ENCODE measurements at regions not wholly inside any gene's neighbourhood (a gene's known extent, or its start where the extent isn't known, plus 50 kb on each side); places are given as distances from the start of the nearest gene placed in this dataset.

DNA sequence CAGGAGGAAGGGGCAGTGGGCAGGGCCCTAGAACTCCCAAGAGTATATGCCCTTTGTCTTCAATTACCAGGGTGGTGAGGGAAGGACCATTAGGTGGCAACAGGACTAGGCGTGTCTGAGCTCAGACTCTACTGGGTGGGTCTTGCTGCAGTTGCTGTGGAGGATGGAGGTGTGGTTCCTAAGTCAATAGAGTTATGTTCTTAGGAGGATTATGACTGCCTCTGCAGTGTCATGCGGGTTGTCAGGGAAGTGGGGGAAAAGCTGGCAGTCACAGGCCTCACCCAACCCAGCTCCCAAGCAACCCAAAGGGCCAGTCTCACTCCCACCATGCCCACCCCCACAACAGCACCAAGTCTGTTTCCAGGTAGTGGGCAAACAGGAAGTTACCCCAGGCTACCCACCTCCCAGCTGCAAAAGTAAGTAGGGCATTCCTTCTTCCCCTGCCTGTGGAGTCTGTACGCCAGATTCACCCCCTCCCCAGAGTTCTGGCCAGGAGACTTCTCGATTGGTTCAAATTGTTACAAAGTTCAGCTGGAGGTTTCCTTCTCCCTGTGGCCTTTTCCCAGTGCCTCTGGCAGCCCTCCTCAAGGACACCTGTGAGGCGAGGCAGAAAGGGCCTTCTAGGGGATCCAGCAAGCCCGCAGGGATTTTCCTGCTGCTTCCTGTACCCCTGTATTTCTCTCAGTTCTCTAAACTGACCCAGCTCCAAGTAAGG, 145.3 kb downstream of the HINT1 start:
- Histone ChIP-seq H3K36me3 (ENCODE audit: low read depth) (no peaks in the 10 kb centered on the region), H2AFZ (no peak overlapping the region), H3K4me2 (ENCODE audit: unreplicated experiment) (no peak overlapping the region), H3K9ac (no peak overlapping the region), H3K79me2 (ENCODE audit: insufficient read depth) (no peaks in the 10 kb centered on the region), H3K27me3 (replicated peaks; ENCODE audit: insufficient read depth) (no peaks in the 10 kb centered on the region), H3F3A (ENCODE audit: insufficient read depth) (no peaks in the 10 kb centered on the region), H3K4me1 (ENCODE audit: insufficient read depth) (no peaks in the 10 kb centered on the region), H3K27ac (no peak overlapping the region), H3K9me2 (ENCODE audit: insufficient read depth) (no peaks in the 10 kb centered on the region), H4K20me1 (ENCODE audit: insufficient read depth) (no peaks in the 10 kb centered on the region), H3K4me3 (no peak overlapping the region), H3K9me3 (ENCODE audit: low read depth) (no peaks in the 10 kb centered on the region)
- in situ Hi-C loops (cut with MboI) = no loop called here
- DNase-seq = no peak
- WGBS, 2 experiments (ENCODE audit: low coverage in 1 of 2, low lambda C conversion rate in 2 of 2, missing lambda C conversion rate in 2 of 2) = 33 to 45% methylated on average over 6 of the region's 6 CpGs
- TF ChIP-seq EZH2phosphoT487 (IDR thresholded peaks at IDR 0.05; ENCODE audit: insufficient read depth, low read depth) (no peak), EZH2 (IDR thresholded peaks at IDR 0.05; ENCODE audit: insufficient read depth, poor library complexity, severe bottlenecking) (no peak)

GRCh38 chr5:131019111-131019510, 145.9 kb downstream of the HINT1 start:
- 0 to 18% methylated on average over 1 of the region's 1 CpG for WGBS, 2 experiments (ENCODE audit: low coverage in 1 of 2, low lambda C conversion rate in 2 of 2, missing lambda C conversion rate in 2 of 2)
- Histone ChIP-seq H3K4me3 (no peak overlapping the region), H3K27ac (no peak overlapping the region), H4K20me1 (ENCODE audit: insufficient read depth) (no peaks in the 10 kb centered on the region), H3K9ac (no peak overlapping the region), H3K9me2 (ENCODE audit: insufficient read depth) (no peaks in the 10 kb centered on the region), H3F3A (ENCODE audit: insufficient read depth) (no peaks in the 10 kb centered on the region), H3K27me3 (replicated peaks; ENCODE audit: insufficient read depth) (no peaks in the 10 kb centered on the region), H3K4me2 (ENCODE audit: unreplicated experiment) (no peak overlapping the region), H3K9me3 (ENCODE audit: low read depth) (no peaks in the 10 kb centered on the region), H3K79me2 (ENCODE audit: insufficient read depth) (no peaks in the 10 kb centered on the region), H3K4me1 (ENCODE audit: insufficient read depth) (no peaks in the 10 kb centered on the region), H3K36me3 (ENCODE audit: low read depth) (no peaks in the 10 kb centered on the region), H2AFZ (no peak overlapping the region)
- TF ChIP-seq EZH2phosphoT487 (IDR thresholded peaks at IDR 0.05; ENCODE audit: insufficient read depth, low read depth) (no peak), EZH2 (IDR thresholded peaks at IDR 0.05; ENCODE audit: insufficient read depth, poor library complexity, severe bottlenecking) (no peak)
- DNase-seq = no peak
- in situ Hi-C loops (cut with MboI) = no loop called here

DNA sequence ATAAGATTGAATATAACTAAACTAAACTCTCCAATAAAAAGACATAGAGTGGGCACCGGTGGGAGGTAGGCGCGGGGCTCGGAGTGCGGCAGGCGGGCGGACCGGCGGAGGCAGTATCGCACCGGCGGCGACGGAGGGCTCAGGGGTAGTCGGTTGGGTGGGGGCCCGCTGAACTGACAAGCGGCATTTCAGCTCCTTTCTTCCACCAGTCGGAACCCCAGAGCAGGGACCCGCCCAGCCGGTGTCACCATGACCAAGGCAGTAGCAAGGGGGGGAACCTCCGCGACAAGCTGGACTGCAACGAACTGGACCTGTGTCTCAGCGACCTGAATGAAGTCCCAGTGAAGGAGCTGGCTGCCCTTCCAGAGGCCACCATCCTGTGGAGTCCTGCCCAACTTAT, 156.7 kb downstream of the HINT1 start:
- in situ Hi-C loops (cut with MboI) = no loop called here
- 64 to 77% methylated on average over 23 to 24 of the region's 24 CpGs for WGBS, 2 experiments (ENCODE audit: low coverage in 1 of 2, low lambda C conversion rate in 2 of 2, missing lambda C conversion rate in 2 of 2)

GRCh38 chr5:131005963-131006684, 158.9 kb downstream of the HINT1 start:
- 2 to 7% methylated on average over 3 of the region's 3 CpGs for WGBS, 2 experiments (ENCODE audit: low coverage in 1 of 2, low lambda C conversion rate in 2 of 2, missing lambda C conversion rate in 2 of 2)
- Histone ChIP-seq H3K9me3 (ENCODE audit: low read depth) (no peaks in the 10 kb centered on the region), H3K4me1 (ENCODE audit: insufficient read depth) (no peaks in the 10 kb centered on the region), H3K27me3 (replicated peaks; ENCODE audit: insufficient read depth) (no peaks in the 10 kb centered on the region), H3K79me2 (ENCODE audit: insufficient read depth) (no peaks in the 10 kb centered on the region), H3K27ac (no peak overlapping the region), H4K20me1 (ENCODE audit: insufficient read depth) (no peaks in the 10 kb centered on the region), H3K4me3 (no peak overlapping the region), H3K9me2 (ENCODE audit: insufficient read depth) (no peaks in the 10 kb centered on the region), H3K9ac (no peak overlapping the region), H3K4me2 (ENCODE audit: unreplicated experiment) (no peak overlapping the region), H3F3A (ENCODE audit: insufficient read depth) (no peaks in the 10 kb centered on the region), H3K36me3 (ENCODE audit: low read depth) (no peaks in the 10 kb centered on the region), H2AFZ (no peak overlapping the region)
- no peak for DNase-seq
- TF ChIP-seq EZH2phosphoT487 (IDR thresholded peaks at IDR 0.05; ENCODE audit: insufficient read depth, low read depth) (no peak), EZH2 (IDR thresholded peaks at IDR 0.05; ENCODE audit: insufficient read depth, poor library complexity, severe bottlenecking) (no peak)
- in situ Hi-C loops (cut with MboI) = no loop called here

More for the DNA sequence above, 156.7 kb downstream of the HINT1 start:
- no peak for DNase-seq
- Histone ChIP-seq H3K27me3 (replicated peaks; ENCODE audit: insufficient read depth) (no peaks in the 10 kb centered on the region), H3K36me3 (ENCODE audit: low read depth) (no peaks in the 10 kb centered on the region), H4K20me1 (ENCODE audit: insufficient read depth) (no peaks in the 10 kb centered on the region), H3K9ac (no peak overlapping the region), H3K27ac (no peak overlapping the region), H3K4me2 (ENCODE audit: unreplicated experiment) (no peak overlapping the region), H3K4me1 (ENCODE audit: insufficient read depth) (no peaks in the 10 kb centered on the region), H3K9me3 (ENCODE audit: low read depth) (no peaks in the 10 kb centered on the region), H3K79me2 (ENCODE audit: insufficient read depth) (no peaks in the 10 kb centered on the region), H3K4me3 (no peak overlapping the region), H2AFZ (no peak overlapping the region), H3K9me2 (ENCODE audit: insufficient read depth) (no peaks in the 10 kb centered on the region), H3F3A (ENCODE audit: insufficient read depth) (no peaks in the 10 kb centered on the region)
- TF ChIP-seq EZH2phosphoT487 (IDR thresholded peaks at IDR 0.05; ENCODE audit: insufficient read depth, low read depth) = no peak
- TF ChIP-seq EZH2 (IDR thresholded peaks at IDR 0.05; ENCODE audit: insufficient read depth, poor library complexity, severe bottlenecking) = no peak

All from GM23248 (cell line).